Lower leg skin (tissue), 3 donors: ENCODE measurements at regions not wholly inside any gene's neighbourhood (a gene's known extent, or its start where the extent isn't known, plus 50 kb on each side); places are given as distances from the start of the nearest gene placed in this dataset.

Experiments
- POLR2A ChIP-seq, 2 donors: fragments of 450-650 bp; IDR thresholded peaks; one replicate each; pipeline ENCODE4 v1.6.1; 2016 to 2017; ENCODE audit warnings: antibody characterized with exemption in 2 of 2, mild to moderate bottlenecking in 1 of 2, moderate library complexity in 1 of 2
- TF ChIP-seq, protein P1 (sequence below), 3 donors: fragments of 450-650 bp; IDR thresholded peaks; one replicate each; pipeline ENCODE4 v1.5.1; 2016; ENCODE audit warnings: antibody characterized with exemption in 3 of 3, mild to moderate bottlenecking in 3 of 3, moderate library complexity in 2 of 3

DNA sequence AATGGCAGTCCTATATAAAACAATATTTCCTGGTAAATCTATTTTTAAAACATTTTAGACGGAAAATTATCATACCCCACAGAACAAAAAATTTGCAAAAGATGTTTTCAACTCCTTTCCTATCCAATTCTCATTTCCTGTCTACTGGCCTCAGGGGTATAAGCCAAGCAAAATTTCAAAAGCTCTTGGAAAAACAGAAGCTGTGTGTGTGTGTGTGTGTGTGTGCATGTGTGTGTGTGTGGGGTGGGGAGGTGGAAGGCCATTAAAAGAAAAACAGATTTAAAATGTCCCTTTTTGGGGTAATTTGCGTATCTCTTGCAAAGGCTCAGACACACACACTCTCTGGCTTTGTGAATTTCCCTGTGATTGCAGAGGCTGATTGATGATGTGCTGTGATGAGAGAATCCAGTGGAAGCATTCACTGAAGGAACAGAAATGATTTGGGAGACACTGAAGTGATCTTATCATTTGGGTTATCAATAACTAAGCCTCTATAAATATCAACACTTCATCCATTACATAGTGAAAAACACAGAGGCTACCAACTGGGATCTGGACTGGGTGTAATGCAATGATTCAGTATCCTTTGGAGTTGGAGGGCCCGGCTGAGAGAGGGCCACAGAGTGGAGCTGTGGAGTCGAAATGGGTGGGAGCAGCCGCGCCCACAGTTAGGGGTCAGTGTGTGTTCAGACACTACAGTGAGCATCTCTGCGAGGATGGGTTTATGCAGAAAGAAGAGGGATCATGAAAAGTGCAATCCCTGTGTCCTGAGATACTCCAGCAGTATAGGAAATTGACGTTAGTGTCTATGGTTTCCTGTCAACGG is 106.8 kb upstream of the PREP start:
- TF ChIP-seq, protein P1, sequence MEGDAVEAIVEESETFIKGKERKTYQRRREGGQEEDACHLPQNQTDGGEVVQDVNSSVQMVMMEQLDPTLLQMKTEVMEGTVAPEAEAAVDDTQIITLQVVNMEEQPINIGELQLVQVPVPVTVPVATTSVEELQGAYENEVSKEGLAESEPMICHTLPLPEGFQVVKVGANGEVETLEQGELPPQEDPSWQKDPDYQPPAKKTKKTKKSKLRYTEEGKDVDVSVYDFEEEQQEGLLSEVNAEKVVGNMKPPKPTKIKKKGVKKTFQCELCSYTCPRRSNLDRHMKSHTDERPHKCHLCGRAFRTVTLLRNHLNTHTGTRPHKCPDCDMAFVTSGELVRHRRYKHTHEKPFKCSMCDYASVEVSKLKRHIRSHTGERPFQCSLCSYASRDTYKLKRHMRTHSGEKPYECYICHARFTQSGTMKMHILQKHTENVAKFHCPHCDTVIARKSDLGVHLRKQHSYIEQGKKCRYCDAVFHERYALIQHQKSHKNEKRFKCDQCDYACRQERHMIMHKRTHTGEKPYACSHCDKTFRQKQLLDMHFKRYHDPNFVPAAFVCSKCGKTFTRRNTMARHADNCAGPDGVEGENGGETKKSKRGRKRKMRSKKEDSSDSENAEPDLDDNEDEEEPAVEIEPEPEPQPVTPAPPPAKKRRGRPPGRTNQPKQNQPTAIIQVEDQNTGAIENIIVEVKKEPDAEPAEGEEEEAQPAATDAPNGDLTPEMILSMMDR (IDR thresholded peaks at IDR 0.05), result no peak
- TF ChIP-seq POLR2A (IDR thresholded peaks at IDR 0.05), result no peak
